HepG2 (cell line): ENCODE measurements at regions not wholly inside any gene's neighbourhood (a gene's known extent, or its start where the extent isn't known, plus 50 kb on each side); places are given as distances from the start of the nearest gene placed in this dataset.

ENCODE experiments used
- ATAC-seq: fragments of 200-7000 bp; cut with Tn5 transposase; 3 replicates; pipeline ENCODE4 v1.9.1; 2020; ENCODE audit warnings: mild to moderate bottlenecking, moderate library complexity
- BruUV-seq: library from RNA; stranded (reverse); fragments of 400-500 nt; replicated peaks from 2 replicates; lab custom pipeline; 2021; lab: Mats Ljungman, UMichigan
- CTCF ChIA-PET: fragments of 300-600 bp; formaldehyde crosslinking; extraction: SDS; loops from one replicate; lab custom pipeline; 2021; ENCODE audit warnings: low total read pairs, inconsistent platforms, low intra/inter-chr PET ratio; lab: Yijun Ruan, JAX
- POLR2A ChIA-PET: fragments of 350-600 bp; sonication (Branson Sonifier 250); formaldehyde crosslinking; loops from one replicate; lab custom pipeline; 2020; ENCODE audit warnings: antibody characterized with exemption, inconsistent platforms; lab: Yijun Ruan, JAX
- DNase-seq: peaks from one replicate; pipeline ENCODE4 v3.0.0-alpha.2; 2015; ENCODE audit warnings: low spot score
- FAIRE-seq: peaks from 3 replicates; lab custom pipeline; 2011; peaks lifted over from hg19 to GRCh38; lab: Jason Lieb, UNC
- H2AFZ ChIP-seq: one replicate; pipeline ENCODE4 v1.6.1; 2011; ENCODE audit warnings: low read length, inconsistent platforms
- H3K27ac ChIP-seq: fragments of 300-600 bp; 3 replicates; pipeline ENCODE4 v1.8.0; 2011; ENCODE audit warnings: mixed run types, mild to moderate bottlenecking, mixed read lengths, low read length, inconsistent platforms; ENCODE audit not compliant: insufficient read depth; ENCODE audit errors: extremely low read length
- H3K27me3 ChIP-seq, 2 experiments: fragments of 200-600 bp in 1 of 2; 2 replicates in 1 of 2; 3 replicates in 1 of 2; pipeline versions ENCODE4 v1.6.0 to v1.8.0; 2011; ENCODE audit warnings: low read length in 2 of 2, mild to moderate bottlenecking in 2 of 2, moderate library complexity in 2 of 2, inconsistent platforms in 1 of 2; ENCODE audit not compliant: insufficient read depth in 2 of 2, control insufficient read depth in 1 of 2
- H3K36me3 ChIP-seq, 2 experiments: fragments of 200-600 bp in 1 of 2; replicated peaks in 1 of 2; 2 replicates in 1 of 2; 3 replicates in 1 of 2; pipeline versions ENCODE4 v1.5.1 to v1.8.0; 2011; ENCODE audit warnings: low read length in 2 of 2, inconsistent platforms in 1 of 2; ENCODE audit not compliant: insufficient read depth in 2 of 2, control insufficient read depth in 1 of 2
- H3K4me1 ChIP-seq: 2 replicates; pipeline ENCODE4 v1.5.1; 2012; ENCODE audit warnings: low read length, inconsistent platforms; ENCODE audit not compliant: insufficient read depth
- H3K4me2 ChIP-seq: 2 replicates; pipeline ENCODE4 v1.6.0; 2011; ENCODE audit warnings: low read depth, low read length, inconsistent platforms
- H3K4me3 ChIP-seq, 3 experiments: fragments of 200-600 bp in 1 of 3; sonication (generic), shearing (Covaris generic) in 1 of 3; replicated peaks in 1 of 3; 2 replicates each; pipeline ENCODE4 v1.5.1; 2011 to 2016; ENCODE audit warnings: low read length in 3 of 3, inconsistent platforms in 2 of 3, low read depth in 2 of 3, mild to moderate bottlenecking in 2 of 3, control low read depth in 1 of 3, mixed read lengths in 1 of 3; ENCODE audit not compliant: insufficient read depth in 1 of 3
- H3K79me2 ChIP-seq: one replicate; pipeline ENCODE4 v1.6.1; 2011; ENCODE audit warnings: low read length, inconsistent platforms; ENCODE audit not compliant: insufficient read depth
- H3K9ac ChIP-seq: 2 replicates; pipeline ENCODE4 v1.6.0; 2011; ENCODE audit warnings: mild to moderate bottlenecking, low read depth, low read length, inconsistent platforms; ENCODE audit not compliant: insufficient read depth
- H3K9me3 ChIP-seq: 2 replicates; pipeline ENCODE4 v1.5.1; 2012; ENCODE audit warnings: mild to moderate bottlenecking, low read length
- H4K20me1 ChIP-seq: 2 replicates; pipeline ENCODE4 v1.6.0; 2011; ENCODE audit warnings: inconsistent platforms, mild to moderate bottlenecking, low read length, moderate library complexity; ENCODE audit not compliant: insufficient read depth
- ARID4A ChIP-seq: sonication (generic); formaldehyde crosslinking; IDR thresholded peaks from 2 replicates; pipeline ENCODE4 v1.5.0; 2020; ENCODE audit warnings: mild to moderate bottlenecking, missing genetic modification reagents, borderline replicate concordance
- ATAD3A ChIP-seq: sonication (generic); formaldehyde crosslinking; IDR thresholded peaks from 2 replicates; pipeline ENCODE4 v1.4.0; 2020; ENCODE audit warnings: missing genetic modification reagents
- BATF2 ChIP-seq: sonication (generic); formaldehyde crosslinking; IDR thresholded peaks from 2 replicates; pipeline ENCODE4 v1.8.0; 2022; ENCODE audit warnings: mild to moderate bottlenecking, missing genetic modification reagents, moderate library complexity
- CCAR2 ChIP-seq: fragments of 200-400 bp; formaldehyde crosslinking; optimal IDR thresholded peaks from 2 replicates; pipeline ENCODE3; 2018; ENCODE audit warnings: low read depth, mild to moderate bottlenecking, low read length, moderate library complexity
- CENPBD1 ChIP-seq: sonication (generic); formaldehyde crosslinking; IDR thresholded peaks from 2 replicates; pipeline ENCODE4 v1.8.0; 2022; ENCODE audit warnings: missing genetic modification reagents, low read depth, mild to moderate bottlenecking, borderline replicate concordance
- CENPT ChIP-seq: sonication (generic); formaldehyde crosslinking; IDR thresholded peaks from 2 replicates; pipeline ENCODE4 v1.8.0; 2022; ENCODE audit warnings: low read depth, mild to moderate bottlenecking, moderate library complexity, missing genetic modification reagents
- DBP ChIP-seq: sonication (generic); formaldehyde crosslinking; IDR thresholded peaks from 2 replicates; pipeline ENCODE4 v1.4.0; 2020; ENCODE audit warnings: missing genetic modification reagents; ENCODE audit errors: not compliant biosample characterization
- GRHL1 ChIP-seq: sonication (generic); formaldehyde crosslinking; conservative IDR thresholded peaks from 2 replicates; pipeline ENCODE4 v1.8.0; 2022; ENCODE audit warnings: missing genetic modification reagents
- IRF9 ChIP-seq: sonication (generic); formaldehyde crosslinking; IDR thresholded peaks from 2 replicates; pipeline ENCODE4 v1.8.0; 2022; ENCODE audit warnings: missing genetic modification reagents, mild to moderate bottlenecking, borderline replicate concordance
- MYNN ChIP-seq: sonication (generic); formaldehyde crosslinking; IDR thresholded peaks from 2 replicates; pipeline ENCODE4 v1.4.0; 2020; ENCODE audit warnings: mild to moderate bottlenecking, low read depth, missing genetic modification reagents
- NFIB ChIP-seq: sonication (generic); formaldehyde crosslinking; IDR thresholded peaks from 2 replicates; pipeline ENCODE4 v1.9.0; 2021; ENCODE audit warnings: missing genetic modification reagents, mild to moderate bottlenecking, borderline replicate concordance
- RBAK ChIP-seq: sonication (generic); formaldehyde crosslinking; IDR thresholded peaks from 2 replicates; pipeline ENCODE4 v1.5.1; 2020; ENCODE audit warnings: mild to moderate bottlenecking, missing genetic modification reagents
- SRSF9 ChIP-seq: fragments of 200-400 bp; formaldehyde crosslinking; IDR thresholded peaks from 2 replicates; pipeline ENCODE4 v1.6.1; 2018; ENCODE audit warnings: borderline replicate concordance, mild to moderate bottlenecking, low read depth, low read length; ENCODE audit not compliant: insufficient read depth, poor library complexity, severe bottlenecking
- ZFP1 ChIP-seq: IDR thresholded peaks from 2 replicates; pipeline ENCODE4 v1.6.1; 2016
- ZNF3 ChIP-seq: IDR thresholded peaks from 2 replicates; pipeline ENCODE4 v1.7.0; 2017; ENCODE audit warnings: inconsistent platforms
- ZNF737 ChIP-seq: sonication (generic); formaldehyde crosslinking; IDR thresholded peaks from 2 replicates; pipeline ENCODE4 v1.5.0; 2020; ENCODE audit warnings: missing genetic modification reagents, mild to moderate bottlenecking, borderline replicate concordance
- WGBS: methylation state at CpG from one replicate; pipeline ENCODE4 v1.1.6; 2017; ENCODE audit warnings: low lambda C conversion rate; 5-methylcytosine and 5-hydroxymethylcytosine counted together
- in situ Hi-C: cut with HindIII; loops from 2 replicates; pipeline ENCODE4 v1.10.0; 2017; ENCODE audit warnings: low pct_unique_long_range_greater_than_20kb; ENCODE audit not compliant: extremely low pct_ligation_motif_present
- intact Hi-C: fragments of 100-400 bp; cut with micrococcal nuclease; formaldehyde crosslinking; loops from one replicate; pipeline ENCODE4 v1.10.0; 2022; ENCODE audit not compliant: unreplicated experiment

GRCh38 chr5:87770016-87770570 lies 357.4 kb upstream of the CCNH start:
- POLR2A ChIA-PET, result no interaction called here
- ATAC-seq, result no peak
- TF ChIP-seq BATF2 (CRISPR knock-in tag), result no peak
- no peak for TF ChIP-seq RBAK (CRISPR knock-in tag)
- no peak for TF ChIP-seq ZFP1
- no peak for TF ChIP-seq CCAR2
- no peak for TF ChIP-seq NFIB (CRISPR knock-in tag)
- TF ChIP-seq DBP (CRISPR knock-in tag), result no peak
- no peak for TF ChIP-seq ATAD3A (CRISPR knock-in tag)
- TF ChIP-seq GRHL1 (CRISPR knock-in tag), result no peak
- no peak for TF ChIP-seq CENPT
- no peak for TF ChIP-seq MYNN
- TF ChIP-seq SRSF9, result no peak
- no peak for TF ChIP-seq ZNF737 (CRISPR knock-in tag)
- no peak for TF ChIP-seq IRF9 (CRISPR knock-in tag)
- TF ChIP-seq ZNF3 (CRISPR knock-in tag), result no peak
- no peak for TF ChIP-seq ARID4A (CRISPR knock-in tag)
- TF ChIP-seq CENPBD1, result no peak

More at GRCh38 chr5:87770016-87770570, 357.4 kb upstream of the CCNH start:
- Histone ChIP-seq H3K79me2 (no peaks in the 10 kb centered on the region), H3K4me1 (no peaks in the 10 kb centered on the region), H2AFZ (no peak overlapping the region), H3K9me3 (no peaks in the 10 kb centered on the region), H3K4me2 (no peak overlapping the region), H3K9ac (no peak overlapping the region), H3K36me3 (no peaks in the 10 kb centered on the region), H4K20me1 (no peaks in the 10 kb centered on the region), H3K27ac (no peak overlapping the region), H3K4me3 (no peak overlapping the region), H3K27me3 (no peaks in the 10 kb centered on the region)
- DNase-seq (no peak), FAIRE-seq (no peak)
- in situ Hi-C loops, result no loop called here
- CTCF ChIA-PET, result no interaction called here
- BruUV-seq, result no TSS peak
- 8% methylated on average over 8 of the region's 8 CpGs for WGBS
- intact Hi-C loops, result no loop called here
